Stimulated activated naive CD4-positive, alpha-beta T cell treated with Interleukin-2 at 50 U/mL for 16 hours (primary cell): ENCODE measurements at regions not wholly inside any gene's neighbourhood (a gene's known extent, or its start where the extent isn't known, plus 50 kb on each side); places are given as distances from the start of the nearest gene placed in this dataset.

Experiments used
- DNase-seq: peaks from one replicate; lab custom pipeline; 2025; lab: John Stamatoyannopoulos, UW

DNA sequence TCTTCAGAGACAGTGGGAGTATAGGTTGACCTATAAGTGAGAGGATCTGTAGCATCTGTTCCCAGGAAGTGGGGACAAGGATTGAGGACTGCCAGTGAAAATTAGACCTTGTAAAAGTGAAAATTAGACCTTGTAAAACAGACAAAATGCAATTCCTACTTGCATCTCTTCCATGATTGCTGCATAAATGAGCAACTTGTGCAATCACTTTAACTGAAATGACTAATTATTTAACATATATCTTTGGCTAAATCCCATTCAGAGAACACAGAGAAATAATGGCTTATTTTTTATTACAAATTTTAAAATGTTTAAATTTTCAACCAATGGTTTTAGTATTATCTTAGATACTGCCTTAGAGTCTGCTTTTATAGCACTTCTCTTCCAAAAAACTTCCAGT is 67.2 kb upstream of the NABP1 start:
- no peak for DNase-seq

DNA sequence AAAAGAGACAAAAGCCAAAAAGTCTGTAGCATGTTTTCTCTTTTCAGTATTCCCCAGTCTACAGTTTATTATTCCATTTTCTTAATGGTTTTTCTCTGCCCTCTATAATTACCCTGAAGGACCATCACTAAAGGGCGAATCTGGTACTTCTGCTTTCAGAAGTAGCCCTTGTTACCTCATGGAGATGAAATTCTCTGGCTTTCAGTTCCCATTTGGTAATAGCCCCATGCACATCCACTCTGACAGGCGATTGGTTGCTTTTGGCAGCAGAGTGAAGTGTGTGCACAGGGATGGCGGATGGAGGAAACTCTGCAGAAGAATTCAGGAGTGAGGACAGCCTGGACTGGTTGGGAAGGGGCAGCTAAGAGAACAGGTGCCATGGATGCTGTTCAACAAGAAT is 66.3 kb upstream of the NABP1 start:
- no peak for DNase-seq

GRCh38 chr2:191612496-191612895 is 65.4 kb upstream of the NABP1 start:
- no peak for DNase-seq

GRCh38 chr2:191614759-191615158 is 63.2 kb upstream of the NABP1 start:
- no peak for DNase-seq

DNA sequence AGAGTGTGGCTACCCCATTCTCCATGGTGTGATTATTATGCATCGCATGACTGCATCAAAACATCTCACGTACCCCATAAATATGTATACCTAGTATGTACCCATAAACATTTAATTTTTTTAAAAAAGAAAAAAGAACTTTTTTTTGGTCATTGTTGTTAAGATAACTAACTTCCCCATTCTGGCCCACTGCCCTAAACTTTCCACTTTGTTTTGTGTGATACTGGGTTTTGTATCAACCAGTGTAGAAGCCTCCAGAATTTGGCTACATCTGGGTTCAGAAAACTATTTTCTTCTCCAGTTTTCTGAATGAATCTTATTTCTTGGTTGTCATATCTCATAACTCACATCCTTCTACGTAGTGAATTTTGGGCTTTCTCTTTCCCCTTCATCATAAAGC is 62.3 kb upstream of the NABP1 start:
- no peak for DNase-seq

- DNase-seq: peak; percentile 44
Measured at GRCh38 chr2:191617575-191617974, 60.4 kb upstream of the NABP1 start.

DNA sequence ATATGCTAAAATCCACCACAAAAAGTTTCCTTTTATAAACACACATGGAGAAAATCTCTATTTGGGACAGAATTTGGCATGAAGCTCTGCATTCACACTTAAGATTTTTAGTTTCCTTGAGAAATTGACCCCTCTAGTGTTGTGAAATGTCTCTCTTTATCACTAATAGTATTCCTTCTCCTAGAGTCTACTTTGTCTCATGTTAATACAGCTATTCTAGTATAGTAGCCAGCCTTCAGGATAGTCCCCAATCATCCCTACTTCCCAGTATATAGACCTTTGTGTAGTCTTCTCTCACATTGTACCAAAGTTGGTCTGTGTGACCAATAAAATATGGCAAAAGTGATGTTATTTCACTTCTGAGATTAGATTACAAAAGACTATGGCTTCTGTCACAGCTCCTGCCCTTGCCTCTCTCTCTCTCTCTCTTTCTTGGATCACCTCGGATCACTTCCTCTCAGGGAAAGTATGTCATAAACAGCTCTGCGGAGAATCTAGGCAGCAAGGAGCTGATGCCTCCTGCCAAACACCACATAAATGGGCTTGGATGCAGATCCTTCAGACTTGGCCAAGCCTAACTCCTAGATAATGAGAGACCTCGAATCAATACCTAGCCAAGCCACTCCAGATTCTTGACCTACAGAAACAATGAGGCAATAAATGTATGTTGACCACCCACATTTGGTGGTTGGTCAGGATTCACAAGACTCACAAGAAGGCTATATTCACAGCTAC is 59.7 kb upstream of the NABP1 start:
- DNase-seq: no peak

GRCh38 chr2:191618786-191619185 is 59.1 kb upstream of the NABP1 start:
- no peak for DNase-seq

DNA sequence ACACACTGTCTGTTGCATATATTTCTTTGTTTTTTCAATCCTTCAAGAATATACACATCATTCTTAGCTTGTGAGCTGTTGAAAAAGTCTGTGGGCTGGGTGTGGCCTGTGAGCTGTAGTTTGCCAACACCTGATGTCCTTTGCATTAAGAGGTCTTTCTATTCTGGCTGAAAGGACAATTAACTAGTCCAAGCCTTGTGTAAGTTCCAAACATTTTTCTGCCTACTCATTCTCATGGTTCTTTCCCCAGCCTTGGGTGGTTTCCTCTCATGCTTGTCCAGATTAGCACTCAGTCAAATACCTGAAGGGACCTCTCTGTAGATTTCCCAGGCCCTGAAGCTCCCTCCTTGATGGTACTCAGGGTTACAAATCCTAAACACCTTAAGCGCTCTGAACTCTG is 57.8 kb upstream of the NABP1 start:
- DNase-seq: no peak

- DNase-seq: no peak
Measured at GRCh38 chr2:191622374-191623320, 55.3 kb upstream of the NABP1 start.

DNA sequence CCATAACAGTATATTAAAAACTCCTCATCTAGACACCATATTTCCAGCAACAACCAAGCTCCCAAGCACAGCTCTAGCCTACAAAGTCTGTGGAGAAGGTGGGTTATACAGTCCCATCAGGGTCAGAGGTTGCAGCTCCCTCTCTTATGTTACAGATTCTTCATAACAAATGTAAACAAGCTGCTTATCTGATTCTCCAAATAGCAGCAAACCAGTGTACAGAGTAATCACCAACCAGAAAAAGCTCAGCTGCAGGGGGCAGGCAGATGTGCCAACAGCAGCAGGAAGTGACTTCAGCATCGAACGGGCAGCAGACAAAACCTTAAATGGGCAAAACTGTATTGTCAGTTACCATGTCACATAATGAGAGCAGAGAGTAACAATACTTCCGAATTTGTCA is 52.9 kb upstream of the NABP1 start:
- peak; percentile 30 for DNase-seq

- DNase-seq: no peak
Measured at GRCh38 chr2:191625446-191625845, 52.5 kb upstream of the NABP1 start.

- no peak for DNase-seq
Measured at GRCh38 chr2:191626497-191627151, 51.3 kb upstream of the NABP1 start.

- DNase-seq: no peak
Measured at GRCh38 chr2:191627518-191627917, 50.4 kb upstream of the NABP1 start.
